A549 (cell line): ENCODE measurements at regions not wholly inside any gene's neighbourhood (a gene's known extent, or its start where the extent isn't known, plus 50 kb on each side); places are given as distances from the start of the nearest gene placed in this dataset.

Experiments used
- ATAC-seq, 2 experiments: fragments of 200-7000 bp in 1 of 2; fragments of >200 bp in 1 of 2; cut with Nextera tagmentation in 1 of 2; cut with Tn5 transposase in 1 of 2; 3 replicates each; pipeline versions ENCODE4 v1.8.0 to v1.9.1; 2018 to 2020; ENCODE audit warnings: mild to moderate bottlenecking in 1 of 2, moderate library complexity in 1 of 2
- CTCF ChIA-PET: fragments of 300-600 bp; sonication (Branson Sonifier 250); formaldehyde crosslinking; extraction: SDS; loops from one replicate; lab custom pipeline; 2021; ENCODE audit warnings: antibody characterized with exemption, inconsistent platforms; lab: Yijun Ruan, JAX
- POLR2A ChIA-PET: fragments of 350-600 bp; formaldehyde crosslinking; extraction: SDS; loops from one replicate; lab custom pipeline; 2021; ENCODE audit warnings: antibody characterized with exemption, inconsistent platforms; lab: Yijun Ruan, JAX
- DNase-seq, 2 experiments: peaks; one replicate each; pipeline versions ENCODE4 v3.0.0 to v3.0.0-alpha.2; 2011 to 2016; ENCODE audit warnings: low read depth in 1 of 2, low spot score in 1 of 2
- FAIRE-seq: peaks from 2 replicates; lab custom pipeline; 2011; peaks lifted over from hg19 to GRCh38; lab: Jason Lieb, UNC
- H3K27ac ChIP-seq, 2 experiments: fragments of >200 bp; sonication (Bioruptor Twin); formaldehyde crosslinking; 3 replicates each; pipeline ENCODE4 v1.5.1; 2016 to 2017
- H3K4me1 ChIP-seq: fragments of >200 bp; sonication (Bioruptor Twin); formaldehyde crosslinking; 3 replicates; pipeline ENCODE4 v1.6.1; 2016
- H3K4me2 ChIP-seq: fragments of >200 bp; sonication (Bioruptor Twin); formaldehyde crosslinking; 3 replicates; pipeline ENCODE4 v1.6.1; 2016
- H3K4me3 ChIP-seq: fragments of >200 bp; sonication (Bioruptor Twin); formaldehyde crosslinking; 3 replicates; pipeline ENCODE4 v1.5.1; 2016
- H3K9me3 ChIP-seq: fragments of >200 bp; sonication (Bioruptor Twin); formaldehyde crosslinking; 3 replicates; pipeline ENCODE4 v1.6.1; 2016
- ATOH8 ChIP-seq: fragments of 250-450 bp; sonication (Bioruptor Pico); IDR thresholded peaks from 2 replicates; pipeline ENCODE4 v1.5.0; 2020; ENCODE audit warnings: low read depth, mild to moderate bottlenecking, moderate library complexity
- BCL3 ChIP-seq: fragments of >200 bp; sonication (Bioruptor Twin); formaldehyde crosslinking; IDR thresholded peaks from 3 replicates; pipeline ENCODE4 v1.6.1; 2016
- CTCF ChIP-seq: fragments of >200 bp; sonication (Bioruptor Twin); formaldehyde crosslinking; IDR thresholded peaks from 3 replicates; pipeline ENCODE4 v1.5.1; 2016
- FOSB ChIP-seq: fragments of 250-450 bp; sonication (Bioruptor Pico); IDR thresholded peaks from 2 replicates; pipeline ENCODE4 v1.5.0; 2020; ENCODE audit warnings: mild to moderate bottlenecking, moderate library complexity
- HES2 ChIP-seq: fragments of >200 bp; sonication (Bioruptor Twin); formaldehyde crosslinking; IDR thresholded peaks from 2 replicates; pipeline ENCODE4 v1.6.1; 2016
- HOXA7 ChIP-seq: fragments of 250-450 bp; sonication (Bioruptor Pico); IDR thresholded peaks from 2 replicates; pipeline ENCODE4 v1.5.0; 2020; ENCODE audit warnings: mild to moderate bottlenecking, moderate library complexity
- KDM1A ChIP-seq: fragments of 200-600 bp; sonication (generic); IDR thresholded peaks from 2 replicates; pipeline ENCODE4 v1.6.1; 2016; ENCODE audit warnings: low read depth, mild to moderate bottlenecking
- MYC ChIP-seq: IDR thresholded peaks from 2 replicates; pipeline ENCODE4 v1.6.1; 2012; ENCODE audit warnings: mild to moderate bottlenecking, inconsistent platforms, low read length, improper control_type of control experiment, borderline replicate concordance
- NFE2L2 ChIP-seq: fragments of 150-350 bp; conservative IDR thresholded peaks from 2 replicates; pipeline ENCODE4 v1.6.1; 2014; ENCODE audit warnings: low read length
- NPAS2 ChIP-seq: fragments of 250-450 bp; sonication (Bioruptor Pico); IDR thresholded peaks from 2 replicates; pipeline ENCODE4 v1.8.0; 2022; ENCODE audit warnings: mild to moderate bottlenecking, moderate library complexity, borderline replicate concordance
- NR3C1 ChIP-seq: fragments of >200 bp; sonication (Bioruptor Twin); formaldehyde crosslinking; IDR thresholded peaks from 3 replicates; pipeline ENCODE4 v1.6.1; 2017
- PHF8 ChIP-seq: fragments of 200-600 bp; sonication (generic); IDR thresholded peaks from 2 replicates; pipeline ENCODE4 v1.6.1; 2016; ENCODE audit warnings: low read depth, mild to moderate bottlenecking, antibody characterized with exemption, moderate library complexity, borderline replicate concordance
- POLR2A ChIP-seq: IDR thresholded peaks from 2 replicates; pipeline ENCODE4 v1.6.1; 2012; ENCODE audit warnings: mild to moderate bottlenecking, low read length
- POLR2AphosphoS2 ChIP-seq: conservative IDR thresholded peaks from 2 replicates; pipeline ENCODE4 v1.6.1; 2012; ENCODE audit warnings: low read length, improper control_type of control experiment, inconsistent platforms
- RAD21 ChIP-seq, 2 experiments: fragments of >200 bp in 1 of 2; sonication (Bioruptor Twin) in 1 of 2; formaldehyde crosslinking in 1 of 2; IDR thresholded peaks in 1 of 2; conservative IDR thresholded peaks in 1 of 2; 2 replicates in 1 of 2; 3 replicates in 1 of 2; pipeline ENCODE4 v1.6.1; 2012 to 2018; ENCODE audit warnings: inconsistent platforms in 1 of 2
- RFX5 ChIP-seq: fragments of 450-650 bp; IDR thresholded peaks from 2 replicates; pipeline ENCODE4 v1.7.1; 2014; ENCODE audit warnings: antibody characterized with exemption, mild to moderate bottlenecking, moderate library complexity
- SREBF2 ChIP-seq: fragments of 450-650 bp; IDR thresholded peaks from 2 replicates; pipeline ENCODE4 v1.6.1; 2014; ENCODE audit warnings: mild to moderate bottlenecking, moderate library complexity
- USF2 ChIP-seq: fragments of 450-650 bp; IDR thresholded peaks from 2 replicates; pipeline ENCODE4 v1.6.1; 2014; ENCODE audit warnings: antibody characterized with exemption
- WGBS: methylation state at CpG from one replicate; pipeline ENCODE4 v1.1.6; 2017; ENCODE audit errors: missing lambda C conversion rate; 5-methylcytosine and 5-hydroxymethylcytosine counted together

GRCh38 chr5:158546748-158547147, 553.0 kb downstream of the EBF1 start (continued):
- TF ChIP-seq ATOH8 (CRISPR knock-in tag) (no peak), BCL3 (no peak)

- ChIA-PET POLR2A (no interaction called here), CTCF (interaction anchor here (0.6 kb wide), 1 partner anchor 563 kb away, joined by 3 read pairs; no protein-coding TSS in a partner anchor)
- Histone ChIP-seq H3K27ac (no peak overlapping the region), H3K4me1 (no peaks in the 10 kb centered on the region), H3K4me2 (no peak overlapping the region), H3K4me3 (no peak overlapping the region), H3K9me3 (no peaks in the 10 kb centered on the region)
- FAIRE-seq, result no peak
- 0% methylated on average over 2 of the region's 2 CpGs for WGBS
- TF ChIP-seq POLR2A (no peak), MYC (no peak), CTCF (no peak), PHF8 (no peak), HES2 (no peak), HOXA7 (CRISPR knock-in tag) (no peak), POLR2AphosphoS2 (no peak), BCL3 (no peak), RAD21 (conservative IDR thresholded peaks at IDR 0.05 in 1 of 2, IDR thresholded peaks at IDR 0.05 in 1 of 2) (no peak), RFX5 (no peak), KDM1A (no peak), NFE2L2 (no peak), USF2 (no peak), NR3C1 (no peak), NPAS2 (CRISPR knock-in tag) (no peak), FOSB (CRISPR knock-in tag) (no peak), SREBF2 (no peak)
- DNase-seq, result no peak
- no peak for ATAC-seq
Measured at GRCh38 chr5:158545949-158546530, 553.7 kb downstream of the EBF1 start.
